ENCODE measurements at regions not wholly inside any gene's neighbourhood (a gene's known extent, or its start where the extent isn't known, plus 50 kb on each side); places are given as distances from the start of the nearest gene placed in this dataset.
A peak's percentile ranks its signal among the peaks of the same experiment; 100 is the strongest.
"Not testable (repeated sequence)": the region's sequence is repeated elsewhere in the genome, so short reads cannot be mapped to it uniquely, and the experiment has no call there.

- Histone ChIP-seq H3K4me3 (ENCODE audit: low read depth, low read length) (no peak overlapping the region), H3K4me1 (ENCODE audit: insufficient read depth) (no peaks in the 10 kb centered on the region), H3K36me3 (ENCODE audit: insufficient read depth) (no peaks in the 10 kb centered on the region), H3K27ac (ENCODE audit: low read depth) (no peak overlapping the region)
- 60% methylated on average over 5 of the region's 5 CpGs for WGBS
- DNase-seq (ENCODE audit: extremely low spot score) = peak; percentile 54
Observed at GRCh38 chr6:14767226-14767625, 478.6 kb upstream of the JARID2 start.

- no peak overlapping the region for H3K4me3 ChIP-seq (ENCODE audit: low read depth, low read length)
- no peak overlapping the region for H3K27ac ChIP-seq (ENCODE audit: low read depth)
- H3K4me1 ChIP-seq (ENCODE audit: insufficient read depth) = no peaks in the 10 kb centered on the region
- WGBS = 91% methylated on average over 3 of the region's 3 CpGs
- no peaks in the 10 kb centered on the region for H3K36me3 ChIP-seq (ENCODE audit: insufficient read depth)
- no peak for DNase-seq (ENCODE audit: extremely low spot score)
Observed at GRCh38 chr6:14770040-14770439, 475.8 kb upstream of the JARID2 start.

- WGBS = 71% methylated on average over 6 of the region's 6 CpGs
- no peak overlapping the region for H3K4me3 ChIP-seq (ENCODE audit: low read depth, low read length)
- no peak overlapping the region for H3K27ac ChIP-seq (ENCODE audit: low read depth)
- H3K36me3 ChIP-seq (ENCODE audit: insufficient read depth) = no peaks in the 10 kb centered on the region
- H3K4me1 ChIP-seq (ENCODE audit: insufficient read depth) = no peaks in the 10 kb centered on the region
- DNase-seq (ENCODE audit: extremely low spot score) = no peak
Observed at GRCh38 chr6:14770572-14770971, 475.3 kb upstream of the JARID2 start.

- Histone ChIP-seq H3K4me3 (ENCODE audit: low read depth, low read length) (no peak overlapping the region), H3K27ac (ENCODE audit: low read depth) (no peak overlapping the region), H3K4me1 (ENCODE audit: insufficient read depth) (no peaks in the 10 kb centered on the region), H3K36me3 (ENCODE audit: insufficient read depth) (no peaks in the 10 kb centered on the region)
- no peak for DNase-seq (ENCODE audit: extremely low spot score)
- WGBS = 80% methylated on average over 3 of the region's 3 CpGs
Observed at GRCh38 chr6:14771016-14771415, 474.9 kb upstream of the JARID2 start.

GRCh38 chr6:14772188-14772587 is 473.7 kb upstream of the JARID2 start:
- Histone ChIP-seq H3K4me1 (ENCODE audit: insufficient read depth) (no peaks in the 10 kb centered on the region), H3K36me3 (ENCODE audit: insufficient read depth) (no peaks in the 10 kb centered on the region), H3K27ac (ENCODE audit: low read depth) (no peak overlapping the region), H3K4me3 (ENCODE audit: low read depth, low read length) (no peak overlapping the region)
- WGBS = 91% methylated on average over 7 of the region's 7 CpGs
- DNase-seq (ENCODE audit: extremely low spot score) = no peak

GRCh38 chr6:14775528-14775927 is 470.3 kb upstream of the JARID2 start:
- H3K36me3 ChIP-seq (ENCODE audit: insufficient read depth) = no peaks in the 10 kb centered on the region
- no peak overlapping the region for H3K4me3 ChIP-seq (ENCODE audit: low read depth, low read length)
- H3K27ac ChIP-seq (ENCODE audit: low read depth) = no peak overlapping the region
- WGBS = 43% methylated on average over 1 of the region's 1 CpG
- H3K4me1 ChIP-seq (ENCODE audit: insufficient read depth) = no peaks in the 10 kb centered on the region
- no peak for DNase-seq (ENCODE audit: extremely low spot score)

- Histone ChIP-seq H3K4me3 (ENCODE audit: low read depth, low read length) (no peak overlapping the region), H3K36me3 (ENCODE audit: insufficient read depth) (no peaks in the 10 kb centered on the region), H3K27ac (ENCODE audit: low read depth) (no peak overlapping the region), H3K4me1 (ENCODE audit: insufficient read depth) (no peaks in the 10 kb centered on the region)
- 79% methylated on average over 3 of the region's 3 CpGs for WGBS
- no peak for DNase-seq (ENCODE audit: extremely low spot score)
Observed at GRCh38 chr6:14776307-14776706, 469.6 kb upstream of the JARID2 start.

- Histone ChIP-seq H3K4me1 (ENCODE audit: insufficient read depth) (no peaks in the 10 kb centered on the region), H3K27ac (ENCODE audit: low read depth) (no peak overlapping the region), H3K4me3 (ENCODE audit: low read depth, low read length) (no peak overlapping the region), H3K36me3 (ENCODE audit: insufficient read depth) (no peaks in the 10 kb centered on the region)
- DNase-seq (ENCODE audit: extremely low spot score) = no peak
- WGBS = 89% methylated on average over 12 of the region's 12 CpGs
Observed at GRCh38 chr6:14781772-14782525, 463.9 kb upstream of the JARID2 start.

GRCh38 chr6:14782921-14783464 is 462.9 kb upstream of the JARID2 start:
- not testable (repeated sequence) for H3K36me3 ChIP-seq (ENCODE audit: insufficient read depth); DNase-seq (ENCODE audit: extremely low spot score); H3K4me3 ChIP-seq (ENCODE audit: low read depth, low read length); H3K27ac ChIP-seq (ENCODE audit: low read depth); H3K4me1 ChIP-seq (ENCODE audit: insufficient read depth)
- WGBS = 92% methylated on average over 10 of the region's 10 CpGs

GRCh38 chr6:14783594-14783993 is 462.3 kb upstream of the JARID2 start:
- H3K4me1 ChIP-seq (ENCODE audit: insufficient read depth) = no peaks in the 10 kb centered on the region
- WGBS = 99% methylated on average over 35 of the region's 35 CpGs
- no peak for DNase-seq (ENCODE audit: extremely low spot score)
- H3K36me3 ChIP-seq (ENCODE audit: insufficient read depth) = no peaks in the 10 kb centered on the region
- no peak overlapping the region for H3K27ac ChIP-seq (ENCODE audit: low read depth)
- H3K4me3 ChIP-seq (ENCODE audit: low read depth, low read length) = no peak overlapping the region

GRCh38 chr6:14784596-14785492 is 461.0 kb upstream of the JARID2 start:
- no peak overlapping the region for H3K27ac ChIP-seq (ENCODE audit: low read depth)
- no peaks in the 10 kb centered on the region for H3K36me3 ChIP-seq (ENCODE audit: insufficient read depth)
- no peak overlapping the region for H3K4me3 ChIP-seq (ENCODE audit: low read depth, low read length)
- H3K4me1 ChIP-seq (ENCODE audit: insufficient read depth) = no peaks in the 10 kb centered on the region
- 68% methylated on average over 15 of the region's 15 CpGs for WGBS
- DNase-seq (ENCODE audit: extremely low spot score) = no peak

- H3K36me3 ChIP-seq (ENCODE audit: insufficient read depth) = no peaks in the 10 kb centered on the region
- WGBS = 68% methylated on average over 2 of the region's 2 CpGs
- no peak overlapping the region for H3K4me3 ChIP-seq (ENCODE audit: low read depth, low read length)
- no peak for DNase-seq (ENCODE audit: extremely low spot score)
- no peak overlapping the region for H3K27ac ChIP-seq (ENCODE audit: low read depth)
- H3K4me1 ChIP-seq (ENCODE audit: insufficient read depth) = no peaks in the 10 kb centered on the region
Observed at GRCh38 chr6:14785493-14785790, 460.4 kb upstream of the JARID2 start.

GRCh38 chr6:14786008-14786407 is 459.9 kb upstream of the JARID2 start:
- no peak overlapping the region for H3K27ac ChIP-seq (ENCODE audit: low read depth)
- WGBS = 98% methylated on average over 3 of the region's 3 CpGs
- DNase-seq (ENCODE audit: extremely low spot score) = no peak
- H3K36me3 ChIP-seq (ENCODE audit: insufficient read depth) = no peaks in the 10 kb centered on the region
- H3K4me1 ChIP-seq (ENCODE audit: insufficient read depth) = no peaks in the 10 kb centered on the region
- H3K4me3 ChIP-seq (ENCODE audit: low read depth, low read length) = no peak overlapping the region

- WGBS = 90% methylated on average over 3 of the region's 3 CpGs
- Histone ChIP-seq H3K27ac (ENCODE audit: low read depth) (no peak overlapping the region), H3K36me3 (ENCODE audit: insufficient read depth) (no peaks in the 10 kb centered on the region), H3K4me1 (ENCODE audit: insufficient read depth) (no peaks in the 10 kb centered on the region), H3K4me3 (ENCODE audit: low read depth, low read length) (no peak overlapping the region)
- no peak for DNase-seq (ENCODE audit: extremely low spot score)
Observed at GRCh38 chr6:14786455-14786854, 459.4 kb upstream of the JARID2 start.

Data from urinary bladder (tissue), 3 donors.